ENCODE measurements at regions not wholly inside any gene's neighbourhood (a gene's known extent, or its start where the extent isn't known, plus 50 kb on each side); places are given as distances from the start of the nearest gene placed in this dataset.

DNA sequence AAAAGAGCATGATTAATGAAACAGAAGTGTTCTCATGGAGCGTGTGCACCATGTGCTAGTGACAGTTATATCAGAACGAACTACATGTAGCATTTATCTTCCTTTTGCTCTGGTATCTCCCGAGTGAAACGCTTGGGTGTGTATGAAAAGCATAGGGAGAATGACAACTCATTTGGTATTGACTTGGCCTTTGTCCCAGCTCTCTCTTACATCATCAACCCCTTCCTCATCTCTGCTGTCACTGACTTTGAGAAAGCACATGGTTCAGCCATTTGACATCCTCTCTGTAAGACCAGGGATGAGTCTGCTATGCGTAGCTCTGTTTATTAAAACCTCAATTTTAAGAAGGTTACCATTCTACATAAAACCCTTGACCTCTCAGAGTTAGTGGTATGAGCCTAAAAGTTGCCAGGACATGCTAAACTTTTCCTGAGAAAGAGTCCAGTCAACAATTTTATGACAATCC, 201.0 kb downstream of the NRIP1 start:
- intact Hi-C loops (cut with DNase I): loop anchor here in 2 of 3 donors (10.0 kb wide), 1 partner anchor 621 kb away; no protein-coding TSS in a partner anchor
- Histone ChIP-seq H3K27ac (peak overlapping the region in 2 of 4 donors; percentile 6 to 45), H3K36me3 (no peaks in the 10 kb centered on the region), H3K27me3 (no peaks in the 10 kb centered on the region), H3K4me1 (peaks cover 0 to 7% (median 0%) of the 10 kb centered on the region in 3 donors), H3K4me3 (no peak overlapping the region), H3K9me3 (no peaks in the 10 kb centered on the region)
- DNase-seq (no peak), ATAC-seq (peak in 1 of 4 donors; percentile 34), FAIRE-seq (no peak)
- WGBS, 2 donors: 53 to 59% methylated on average over 5 of the region's 5 CpGs
- TF ChIP-seq, protein P1, sequence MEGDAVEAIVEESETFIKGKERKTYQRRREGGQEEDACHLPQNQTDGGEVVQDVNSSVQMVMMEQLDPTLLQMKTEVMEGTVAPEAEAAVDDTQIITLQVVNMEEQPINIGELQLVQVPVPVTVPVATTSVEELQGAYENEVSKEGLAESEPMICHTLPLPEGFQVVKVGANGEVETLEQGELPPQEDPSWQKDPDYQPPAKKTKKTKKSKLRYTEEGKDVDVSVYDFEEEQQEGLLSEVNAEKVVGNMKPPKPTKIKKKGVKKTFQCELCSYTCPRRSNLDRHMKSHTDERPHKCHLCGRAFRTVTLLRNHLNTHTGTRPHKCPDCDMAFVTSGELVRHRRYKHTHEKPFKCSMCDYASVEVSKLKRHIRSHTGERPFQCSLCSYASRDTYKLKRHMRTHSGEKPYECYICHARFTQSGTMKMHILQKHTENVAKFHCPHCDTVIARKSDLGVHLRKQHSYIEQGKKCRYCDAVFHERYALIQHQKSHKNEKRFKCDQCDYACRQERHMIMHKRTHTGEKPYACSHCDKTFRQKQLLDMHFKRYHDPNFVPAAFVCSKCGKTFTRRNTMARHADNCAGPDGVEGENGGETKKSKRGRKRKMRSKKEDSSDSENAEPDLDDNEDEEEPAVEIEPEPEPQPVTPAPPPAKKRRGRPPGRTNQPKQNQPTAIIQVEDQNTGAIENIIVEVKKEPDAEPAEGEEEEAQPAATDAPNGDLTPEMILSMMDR (IDR thresholded peaks at IDR 0.05): no peak

- FAIRE-seq (peak; percentile 76), DNase-seq (no peak)
Measured at GRCh38 chr21:14862794-14863720, 201.7 kb downstream of the NRIP1 start.

GRCh38 chr21:14858311-14858710, 206.5 kb downstream of the NRIP1 start:
- FAIRE-seq (no peak), ATAC-seq (no peak), DNase-seq (no peak)
- Histone ChIP-seq H3K4me1 (peaks cover 0 to 2% (median 0%) of the 10 kb centered on the region in 3 donors), H3K4me3 (no peak overlapping the region), H3K9me3 (no peaks in the 10 kb centered on the region), H3K36me3 (no peaks in the 10 kb centered on the region), H3K27ac (no peak overlapping the region), H3K27me3 (no peaks in the 10 kb centered on the region)
- TF ChIP-seq, protein P1 (IDR thresholded peaks at IDR 0.05): no peak
- intact Hi-C loops (cut with DNase I): no loop called here
- 86 to 93% methylated on average over 2 of the region's 2 CpGs for WGBS, 2 donors

More at GRCh38 chr21:14862794-14863720, 201.7 kb downstream of the NRIP1 start:
- TF ChIP-seq, protein P1 (IDR thresholded peaks at IDR 0.05): peak in 3 of 4 donors; percentile 36 to 52 (median 39)
- no peaks in the 10 kb centered on the region for H3K36me3 ChIP-seq
- intact Hi-C loops (cut with DNase I): loop anchor here in 2 of 3 donors (10.0 kb wide), 1 partner anchor 622 kb away; no protein-coding TSS in a partner anchor
- H3K27ac ChIP-seq: peak overlapping the region in 1 of 4 donors; percentile 6
- H3K27me3 ChIP-seq: no peaks in the 10 kb centered on the region
- peaks cover 0 to 7% (median 0%) of the 10 kb centered on the region in 3 donors for H3K4me1 ChIP-seq
- no peak for ATAC-seq
- whole genome bisulfite sequencing, 2 donors: 33 to 35% methylated on average over 5 of the region's 5 CpGs
- H3K4me3 ChIP-seq: no peak overlapping the region
- no peaks in the 10 kb centered on the region for H3K9me3 ChIP-seq

DNA sequence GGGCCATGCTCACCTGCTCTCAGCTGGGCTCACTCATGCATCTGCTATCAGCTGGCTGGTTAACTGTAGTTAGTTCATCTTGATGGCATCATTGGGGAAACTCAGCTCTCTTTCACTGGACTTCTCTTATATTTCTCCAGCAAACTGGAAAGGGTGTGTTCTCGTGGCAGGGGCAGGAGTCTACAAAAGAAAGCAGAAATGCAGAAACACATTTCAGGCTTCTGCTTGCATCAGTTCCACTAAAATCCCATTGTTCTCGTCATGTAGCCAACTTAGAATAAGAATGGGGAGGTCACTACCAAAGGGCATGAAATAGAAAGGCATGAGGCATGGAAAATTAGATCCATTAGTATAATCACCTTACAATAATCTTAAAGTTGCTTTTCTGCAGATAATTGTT, 207.3 kb downstream of the NRIP1 start:
- H3K27me3 ChIP-seq: no peaks in the 10 kb centered on the region
- DNase-seq (no peak), ATAC-seq (no peak), FAIRE-seq (no peak)
- H3K9me3 ChIP-seq: no peaks in the 10 kb centered on the region
- no peaks in the 10 kb centered on the region for H3K4me1 ChIP-seq
- TF ChIP-seq, protein P1 (IDR thresholded peaks at IDR 0.05): no peak
- H3K36me3 ChIP-seq: no peaks in the 10 kb centered on the region
- 86 to 88% methylated on average over 2 of the region's 2 CpGs for WGBS, 2 donors
- no peak overlapping the region for H3K4me3 ChIP-seq
- intact Hi-C loops (cut with DNase I): no loop called here
- H3K27ac ChIP-seq: no peak overlapping the region

DNA sequence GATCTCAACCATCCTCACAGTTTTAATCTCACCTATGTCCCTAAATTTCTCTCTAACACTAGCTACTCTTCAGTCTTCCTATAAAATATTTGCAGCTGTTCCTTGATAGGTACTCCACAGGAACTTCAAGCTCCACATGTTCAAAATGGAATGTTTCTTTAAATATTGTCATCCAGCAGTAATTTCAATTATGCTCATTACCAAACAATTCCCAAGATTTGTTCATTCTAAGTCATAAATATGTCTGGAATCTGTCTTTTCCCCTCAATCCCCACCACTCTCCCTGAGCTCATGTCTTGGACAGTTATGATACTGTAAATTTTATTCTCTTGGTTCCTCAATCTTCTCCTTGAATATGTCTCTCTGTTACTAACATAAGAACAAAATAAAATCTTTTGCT, 214.4 kb downstream of the NRIP1 start:
- no peak for FAIRE-seq
- no peak overlapping the region for H3K27ac ChIP-seq
- no peaks in the 10 kb centered on the region for H3K4me1 ChIP-seq
- no peaks in the 10 kb centered on the region for H3K27me3 ChIP-seq
- no peaks in the 10 kb centered on the region for H3K36me3 ChIP-seq
- TF ChIP-seq, protein P1 (IDR thresholded peaks at IDR 0.05): no peak
- DNase-seq: no peak
- no peak overlapping the region for H3K4me3 ChIP-seq
- H3K9me3 ChIP-seq: no peaks in the 10 kb centered on the region
- ATAC-seq: no peak
- intact Hi-C loops (cut with DNase I): no loop called here

Measured in pancreas (tissue), 10 donors.